ENCODE measurements at regions not wholly inside any gene's neighbourhood (a gene's known extent, or its start where the extent isn't known, plus 50 kb on each side); places are given as distances from the start of the nearest gene placed in this dataset.

- H3K36me3 ChIP-seq = no peaks in the 10 kb centered on the region
- no peaks in the 10 kb centered on the region for H3K27me3 ChIP-seq
- no peak overlapping the region for H3K4me3 ChIP-seq
- WGBS (ENCODE audit: insufficient coverage, low coverage, low lambda C conversion rate, missing lambda C conversion rate) = 91% methylated on average over 1 of the region's 1 CpG
- H3K27ac ChIP-seq = no peak overlapping the region
- ATAC-seq = no peak
- no peak for DNase-seq
- no peaks in the 10 kb centered on the region for H3K9me3 ChIP-seq
- TF ChIP-seq CTCF (IDR thresholded peaks at IDR 0.05) (no peak), POLR2A (IDR thresholded peaks at IDR 0.05) (no peak)
- no peaks in the 10 kb centered on the region for H3K4me1 ChIP-seq
- intact Hi-C loops (cut with DNase I) = no loop called here
These were observed 427.6 kb downstream of the SPRY2 start for GRCh38 chr13:79913141-79913827.

DNA sequence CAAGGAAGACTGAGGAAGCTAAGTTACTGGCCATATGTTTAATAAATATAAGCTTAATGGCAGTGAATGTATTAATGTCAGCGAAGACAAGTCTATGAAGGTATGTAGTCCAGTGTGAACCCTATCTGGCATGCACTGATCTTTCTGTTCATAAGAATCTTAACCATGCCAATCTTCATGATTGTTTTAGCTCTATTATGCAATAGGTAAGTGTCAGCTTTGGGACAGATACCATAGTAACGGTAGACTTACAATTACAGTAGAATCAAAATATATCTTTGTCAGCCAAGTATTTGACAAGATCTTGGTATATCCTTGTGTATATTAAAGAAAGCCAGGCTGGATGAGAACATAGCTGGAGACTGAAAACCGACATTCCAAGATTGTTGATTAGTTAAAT is 428.5 kb downstream of the SPRY2 start:
- no peak for TF ChIP-seq POLR2A (IDR thresholded peaks at IDR 0.05)
- TF ChIP-seq CTCF (IDR thresholded peaks at IDR 0.05) = no peak
- no peak overlapping the region for H3K27ac ChIP-seq
- H3K36me3 ChIP-seq = no peaks in the 10 kb centered on the region
- intact Hi-C loops (cut with DNase I) = no loop called here
- DNase-seq = no peak
- 52% methylated on average over 3 of the region's 3 CpGs for WGBS (ENCODE audit: insufficient coverage, low coverage, low lambda C conversion rate, missing lambda C conversion rate)
- H3K4me3 ChIP-seq = no peak overlapping the region
- ATAC-seq = no peak
- no peaks in the 10 kb centered on the region for H3K9me3 ChIP-seq
- H3K27me3 ChIP-seq = no peaks in the 10 kb centered on the region
- no peaks in the 10 kb centered on the region for H3K4me1 ChIP-seq

DNA sequence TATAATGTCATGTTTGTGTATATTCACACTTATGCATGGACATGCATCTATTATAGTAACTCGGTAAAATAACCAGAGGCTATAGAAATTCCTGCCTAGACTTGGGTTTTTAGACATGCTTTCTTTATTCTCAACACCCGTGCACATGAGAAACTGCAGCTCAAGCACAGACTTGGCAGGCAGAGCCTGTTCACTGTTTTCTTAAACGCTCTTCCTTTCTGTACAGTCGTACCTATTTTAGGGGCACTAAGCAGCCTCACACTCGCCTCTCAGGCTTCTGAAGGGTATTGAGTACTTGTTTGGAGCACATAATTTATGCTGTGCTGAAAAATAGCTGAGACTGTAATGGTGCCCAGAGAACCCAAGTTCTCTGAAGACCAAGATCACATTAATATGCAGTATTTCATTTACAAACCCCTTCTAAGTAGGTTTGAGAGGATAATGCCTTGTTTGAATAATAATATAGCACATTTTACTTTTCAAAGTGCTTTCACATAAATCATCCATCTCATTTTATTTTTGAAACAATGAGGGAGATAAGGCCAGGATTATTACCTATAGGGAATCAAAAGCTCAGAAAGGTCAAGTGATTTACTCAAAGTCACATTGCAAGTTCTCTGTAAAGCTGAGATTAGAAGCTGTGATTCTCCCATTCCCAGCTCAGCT is 429.9 kb downstream of the SPRY2 start:
- H3K9me3 ChIP-seq = no peaks in the 10 kb centered on the region
- no peaks in the 10 kb centered on the region for H3K27me3 ChIP-seq
- H3K27ac ChIP-seq = no peak overlapping the region
- no peak for ATAC-seq
- no peak overlapping the region for H3K4me3 ChIP-seq
- TF ChIP-seq POLR2A (IDR thresholded peaks at IDR 0.05) (no peak), CTCF (IDR thresholded peaks at IDR 0.05) (no peak)
- intact Hi-C loops (cut with DNase I) = no loop called here
- whole genome bisulfite sequencing (ENCODE audit: insufficient coverage, low coverage, low lambda C conversion rate, missing lambda C conversion rate) = 72% methylated on average over 5 of the region's 5 CpGs
- no peak for DNase-seq
- no peaks in the 10 kb centered on the region for H3K36me3 ChIP-seq
- no peaks in the 10 kb centered on the region for H3K4me1 ChIP-seq

GRCh38 chr13:79909644-79910043 is 428.7 kb downstream of the NDFIP2 start:
- 73% methylated on average over 2 of the region's 2 CpGs for WGBS (ENCODE audit: insufficient coverage, low coverage, low lambda C conversion rate, missing lambda C conversion rate)
- Histone ChIP-seq H3K27ac (no peak overlapping the region), H3K36me3 (no peaks in the 10 kb centered on the region), H3K9me3 (no peaks in the 10 kb centered on the region), H3K4me1 (no peaks in the 10 kb centered on the region), H3K4me3 (no peak overlapping the region), H3K27me3 (no peaks in the 10 kb centered on the region)
- no peak for ATAC-seq
- TF ChIP-seq POLR2A (IDR thresholded peaks at IDR 0.05) = no peak
- no peak for TF ChIP-seq CTCF (IDR thresholded peaks at IDR 0.05)
- intact Hi-C loops (cut with DNase I) = no loop called here
- no peak for DNase-seq
